ENCODE measurements at regions not wholly inside any gene's neighbourhood (a gene's known extent, or its start where the extent isn't known, plus 50 kb on each side); places are given as distances from the start of the nearest gene placed in this dataset.
A peak's percentile ranks its signal among the peaks of the same experiment; 100 is the strongest.
"Not testable (repeated sequence)": the region's sequence is repeated elsewhere in the genome, so short reads cannot be mapped to it uniquely, and the experiment has no call there.

GRCh38 chr2:122542236-122542635 lies 786.8 kb downstream of the TSN start:
- no peak for DNase-seq (ENCODE audit: low spot score)

GRCh38 chr2:122542646-122543045 lies 787.2 kb downstream of the TSN start:
- DNase-seq (ENCODE audit: low spot score): no peak

DNA sequence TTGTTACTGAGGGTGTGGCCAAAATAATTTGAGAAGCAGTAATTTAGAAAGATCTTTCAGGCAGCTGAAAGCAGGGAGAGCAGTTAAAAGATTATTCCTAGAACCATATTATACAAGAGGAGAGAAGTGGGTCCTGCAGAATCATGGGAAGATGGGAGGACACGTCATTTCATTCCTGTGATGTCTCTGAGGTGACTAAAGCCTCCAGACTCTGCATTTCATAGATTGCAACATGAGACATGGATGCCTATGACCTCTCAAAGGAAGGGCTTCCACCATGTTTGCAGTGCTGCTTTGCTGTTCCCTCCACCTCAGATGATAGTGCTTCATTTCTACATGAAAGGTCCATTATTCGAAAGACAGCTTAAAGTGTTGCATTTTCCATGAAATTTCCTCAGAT lies 788.4 kb downstream of the TSN start:
- no peak for DNase-seq (ENCODE audit: low spot score)

DNA sequence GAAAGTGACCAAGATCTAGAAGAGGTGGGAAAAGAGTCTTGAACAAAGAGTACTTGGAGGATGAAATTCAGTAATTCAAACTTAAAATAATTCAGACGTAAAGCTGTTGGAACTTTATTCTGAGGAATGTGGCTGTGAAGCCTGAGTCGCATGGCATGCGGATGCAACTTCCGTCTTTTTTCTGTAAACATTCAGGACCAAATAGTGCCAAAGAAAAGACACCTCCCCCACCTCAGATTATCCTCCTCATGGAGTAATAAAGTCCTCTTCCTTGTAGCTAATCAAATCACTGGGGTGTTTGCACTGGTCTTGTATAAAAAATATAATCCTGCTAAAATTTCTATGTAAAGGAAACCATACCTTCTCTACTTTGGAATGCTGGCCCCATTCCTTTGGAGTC lies 790.4 kb downstream of the TSN start:
- DNase-seq (ENCODE audit: low spot score): no peak

DNA sequence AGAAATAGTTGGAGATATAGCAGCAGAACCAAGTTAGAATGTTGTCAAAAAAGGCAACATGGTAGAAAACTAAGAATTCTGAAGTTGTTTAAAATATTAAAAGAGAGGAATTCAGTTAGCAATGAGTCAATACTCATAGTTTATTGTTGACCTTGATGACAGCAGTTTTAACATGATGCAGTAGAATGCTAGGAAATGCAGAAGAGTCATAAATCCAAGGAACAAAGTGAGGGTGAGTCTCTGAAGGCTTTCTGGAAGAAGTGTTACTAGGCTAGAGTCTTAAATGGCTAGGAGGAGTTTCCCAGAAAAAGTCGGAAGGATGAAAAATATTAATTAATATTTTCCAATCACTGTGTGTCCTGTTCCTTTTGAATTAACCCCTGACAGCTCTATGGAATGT lies 807.3 kb downstream of the TSN start:
- no peak for DNase-seq (ENCODE audit: low spot score)

GRCh38 chr2:122563781-122564180 lies 808.3 kb downstream of the TSN start:
- DNase-seq (ENCODE audit: low spot score): no peak

DNA sequence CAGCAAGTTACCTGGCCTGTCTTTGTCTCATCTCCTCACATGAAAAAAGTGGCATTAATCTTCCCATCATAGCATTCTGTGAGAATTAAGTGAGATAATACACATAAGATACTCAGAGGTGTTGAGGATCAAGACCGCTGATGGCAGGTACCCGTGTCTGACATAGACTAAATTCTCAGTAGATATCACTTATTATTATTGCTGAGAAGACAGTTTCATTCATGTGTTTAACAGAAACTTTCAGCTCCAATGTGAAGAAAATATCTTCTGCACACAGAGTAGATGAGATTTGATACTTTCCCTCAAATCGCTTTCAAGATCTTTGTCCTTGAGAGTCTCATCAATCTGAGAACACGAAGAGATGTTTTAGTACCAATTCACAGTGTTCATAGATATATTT lies 809.4 kb downstream of the TSN start:
- no peak for DNase-seq (ENCODE audit: low spot score)

DNA sequence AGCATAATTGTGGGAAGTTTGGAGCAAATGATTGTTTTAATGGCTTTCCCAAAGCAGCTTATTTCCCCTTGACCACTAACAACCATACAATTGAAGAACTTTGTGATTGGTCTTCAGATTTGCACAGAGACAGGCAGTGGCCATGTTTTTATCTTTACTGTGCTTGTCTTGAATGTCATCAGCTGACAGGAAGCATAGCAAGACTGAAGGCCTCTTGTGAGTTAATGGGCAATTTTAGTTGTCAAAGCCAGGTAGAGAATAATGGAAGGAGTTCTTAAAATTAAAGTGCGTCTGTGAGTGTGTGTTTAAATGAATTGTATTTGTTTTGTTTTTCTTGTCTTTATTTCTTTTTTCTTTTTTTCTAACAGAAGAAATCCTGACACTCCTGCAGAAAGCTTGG lies 809.9 kb downstream of the TSN start:
- no peak for DNase-seq (ENCODE audit: low spot score)

DNA sequence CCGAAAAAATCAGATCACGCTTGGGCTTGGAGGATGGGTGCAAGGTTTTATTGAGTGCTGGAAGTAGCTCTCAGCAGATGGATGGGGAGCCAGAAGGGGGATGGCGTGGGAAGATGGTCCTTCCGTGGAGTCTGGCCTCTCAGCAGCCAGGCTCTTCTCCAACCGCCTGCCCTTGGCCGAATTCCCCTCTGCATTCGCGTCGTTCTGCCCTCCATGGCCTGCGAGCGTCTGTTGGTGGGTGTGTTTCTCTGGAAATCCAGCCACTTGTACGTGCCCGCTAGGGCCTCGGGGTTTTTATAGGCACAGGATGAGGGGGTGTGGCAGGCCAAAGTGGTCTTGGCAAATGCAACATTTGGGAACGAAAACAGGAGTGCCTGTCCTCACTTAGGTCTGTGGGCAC lies 815.2 kb downstream of the TSN start:
- DNase-seq (ENCODE audit: low spot score): no peak

GRCh38 chr2:122571471-122571870 lies 816.0 kb downstream of the TSN start:
- not testable (repeated sequence) for DNase-seq (ENCODE audit: low spot score)

GRCh38 chr2:122575076-122575475 lies 819.6 kb downstream of the TSN start:
- no peak for DNase-seq (ENCODE audit: low spot score)

- DNase-seq (ENCODE audit: low spot score): no peak
Measured at GRCh38 chr2:122583159-122583917, 827.9 kb downstream of the TSN start.

DNA sequence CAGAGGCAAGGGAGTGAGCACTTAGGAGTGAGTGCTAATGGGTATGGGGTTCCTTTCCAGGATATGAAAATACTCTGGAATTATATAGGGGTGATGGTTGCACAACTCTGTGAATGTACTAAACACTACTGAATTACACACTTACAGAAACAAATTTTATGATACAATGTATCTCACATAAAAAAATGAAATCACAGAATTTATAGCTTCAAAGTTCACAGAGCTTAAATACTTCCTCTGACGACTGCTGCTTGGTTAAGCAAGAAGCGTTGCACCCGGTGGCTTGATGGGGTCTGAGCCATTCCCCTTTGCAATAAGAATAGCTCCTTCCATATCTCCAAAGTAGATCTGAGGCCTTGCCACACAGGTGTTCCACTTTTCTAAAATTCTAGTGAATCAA lies 835.1 kb downstream of the TSN start:
- DNase-seq (ENCODE audit: low spot score): no peak

- no peak for DNase-seq (ENCODE audit: low spot score)
Measured at GRCh38 chr2:122595065-122595464, 839.6 kb downstream of the TSN start.

DNA sequence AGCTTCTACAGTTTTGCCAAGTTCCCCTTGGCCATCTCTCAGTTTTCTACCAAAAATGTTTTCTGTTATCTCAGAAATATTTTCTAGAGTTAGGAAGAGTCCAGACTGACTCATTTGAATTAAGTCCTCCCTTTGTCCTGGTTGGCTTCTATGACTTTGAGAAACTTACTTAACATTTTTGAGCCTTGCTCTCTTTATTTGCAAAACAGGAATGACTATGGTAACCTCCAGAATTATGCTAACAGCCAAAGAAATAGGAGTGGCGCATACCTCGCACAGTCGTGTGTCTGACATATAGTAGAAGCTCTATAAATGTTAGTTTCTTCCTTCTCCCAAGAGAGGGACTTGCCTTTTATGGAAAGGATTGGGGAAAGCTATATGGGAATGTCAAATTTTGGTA lies 841.1 kb downstream of the TSN start:
- DNase-seq (ENCODE audit: low spot score): no peak

DNA sequence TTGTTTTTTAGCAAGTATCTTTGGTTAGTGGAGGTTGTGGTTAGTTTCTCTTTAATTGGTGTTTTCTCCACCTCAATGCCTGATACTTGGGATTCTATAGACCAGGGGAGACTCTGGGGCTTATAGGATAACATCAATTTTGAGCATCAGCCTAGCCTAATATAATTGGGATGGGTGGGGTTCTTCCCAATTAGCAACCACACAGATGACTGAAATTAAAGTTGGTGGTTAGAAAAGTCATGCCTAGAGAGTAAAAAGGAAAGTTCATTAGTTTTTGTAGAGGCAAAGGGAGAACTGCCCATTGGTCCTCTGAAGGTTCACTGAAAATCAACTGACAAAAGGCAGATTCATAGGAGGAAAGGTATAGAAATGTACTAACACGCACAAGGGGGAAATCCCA lies 843.3 kb downstream of the TSN start:
- no peak for DNase-seq (ENCODE audit: low spot score)

- DNase-seq (ENCODE audit: low spot score): no peak
Measured at GRCh38 chr2:122610948-122611609, 855.6 kb downstream of the TSN start.

DNA sequence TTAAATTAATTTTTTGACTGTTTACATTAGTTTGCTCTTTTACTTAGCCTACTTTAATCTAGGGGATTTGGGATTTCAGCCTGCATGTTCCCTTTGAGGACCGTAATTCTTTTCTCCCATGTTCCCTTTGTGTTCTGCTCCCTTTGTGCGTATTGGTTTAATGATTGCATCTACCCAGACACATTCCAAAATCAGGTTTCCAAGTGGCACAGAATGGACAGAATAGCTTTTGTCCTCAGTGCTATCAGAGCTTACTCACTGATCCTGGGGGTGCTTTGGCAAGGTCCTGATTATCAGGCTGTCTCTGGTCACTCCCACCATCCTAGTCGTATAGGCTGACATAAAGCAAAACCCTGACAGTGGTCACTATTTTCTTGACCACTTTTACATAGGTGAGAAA lies 867.5 kb downstream of the TSN start:
- no peak for DNase-seq (ENCODE audit: low spot score)

DNA sequence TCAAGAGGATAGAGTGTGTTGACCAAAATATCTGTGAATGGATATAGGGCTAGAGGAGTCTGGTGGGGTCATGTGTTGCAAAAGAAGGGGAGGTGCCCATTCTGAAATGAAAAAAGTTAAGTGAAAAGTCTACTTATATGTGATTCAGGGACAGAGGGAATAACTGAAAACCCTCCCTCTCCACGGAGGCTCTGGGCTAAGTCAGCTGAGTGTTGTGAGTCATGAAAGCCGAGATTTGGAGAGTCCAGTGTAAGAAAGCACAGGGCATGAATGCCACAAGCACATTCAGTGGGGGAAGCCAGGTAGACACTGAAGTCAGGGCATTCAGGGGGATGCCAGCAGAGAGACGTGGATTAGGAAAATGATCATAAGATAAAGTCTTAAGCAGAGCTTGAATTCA lies 871.9 kb downstream of the TSN start:
- DNase-seq (ENCODE audit: low spot score): no peak

GRCh38 chr2:122634256-122634655 lies 878.8 kb downstream of the TSN start:
- DNase-seq (ENCODE audit: low spot score): peak; percentile 6

- DNase-seq (ENCODE audit: low spot score): no peak
Measured at GRCh38 chr2:122634920-122635319, 879.5 kb downstream of the TSN start.

- DNase-seq (ENCODE audit: low spot score): no peak
Measured at GRCh38 chr2:122635686-122636085, 880.2 kb downstream of the TSN start.

DNA sequence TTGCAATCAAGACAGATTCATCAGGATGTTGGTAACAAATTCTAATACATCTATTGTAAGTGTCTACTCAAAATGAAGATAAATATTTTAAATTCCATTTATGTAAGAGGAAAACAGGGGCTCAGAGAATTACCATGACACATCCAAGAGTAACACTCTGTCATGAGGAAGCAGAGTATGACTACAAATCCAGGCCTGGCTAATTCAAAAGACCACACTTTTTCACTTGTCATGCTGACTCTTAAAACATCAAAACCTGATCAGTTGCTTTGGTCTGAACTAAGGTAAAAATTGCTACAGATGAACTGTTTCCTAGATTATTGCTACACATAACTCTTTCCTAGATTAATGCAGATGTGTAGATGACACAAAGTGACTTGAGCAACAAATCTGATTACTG lies 880.6 kb downstream of the TSN start:
- DNase-seq (ENCODE audit: low spot score): no peak

- DNase-seq (ENCODE audit: low spot score): no peak
Measured at GRCh38 chr2:122639176-122639575, 883.7 kb downstream of the TSN start.
